AG04450 (cell line): ENCODE measurements at regions not wholly inside any gene's neighbourhood (a gene's known extent, or its start where the extent isn't known, plus 50 kb on each side); places are given as distances from the start of the nearest gene placed in this dataset.

Experiments used
- CTCF ChIA-PET: fragments of 300-600, 350-600 bp; formaldehyde crosslinking; extraction: SDS; loops from one replicate; lab custom pipeline; 2022; ENCODE audit warnings: antibody characterized with exemption, inconsistent platforms; lab: Charles Lee
- POLR2A ChIA-PET: fragments of 350-600 bp; formaldehyde crosslinking; extraction: SDS; loops from one replicate; lab custom pipeline; 2021; ENCODE audit warnings: antibody characterized with exemption, inconsistent platforms; lab: Yijun Ruan, JAX
- DNase-seq: peaks from one replicate; pipeline ENCODE4 v3.0.0-alpha.2; 2011; ENCODE audit warnings: low read depth, low spot score
- H3K27ac ChIP-seq: one replicate; pipeline ENCODE4 v1.5.1; 2012; ENCODE audit warnings: low read depth, low read length, control low read depth
- H3K27me3 ChIP-seq: one replicate; pipeline ENCODE4 v1.6.0; 2012; ENCODE audit warnings: low read length; ENCODE audit not compliant: control insufficient read depth, insufficient read depth
- H3K4me3 ChIP-seq: 2 replicates; pipeline ENCODE4 v1.5.1; 2011; ENCODE audit warnings: mild to moderate bottlenecking, low read depth, low read length, control low read depth
- H3K9me3 ChIP-seq: 2 replicates; pipeline ENCODE4 v1.5.1; 2012; ENCODE audit warnings: low read length; ENCODE audit not compliant: control insufficient read depth, insufficient read depth
- TF ChIP-seq, protein P1 (sequence below): IDR thresholded peaks from 2 replicates; pipeline ENCODE4 v1.5.1; 2011; ENCODE audit warnings: low read depth, low read length, control low read depth, inconsistent platforms

DNA sequence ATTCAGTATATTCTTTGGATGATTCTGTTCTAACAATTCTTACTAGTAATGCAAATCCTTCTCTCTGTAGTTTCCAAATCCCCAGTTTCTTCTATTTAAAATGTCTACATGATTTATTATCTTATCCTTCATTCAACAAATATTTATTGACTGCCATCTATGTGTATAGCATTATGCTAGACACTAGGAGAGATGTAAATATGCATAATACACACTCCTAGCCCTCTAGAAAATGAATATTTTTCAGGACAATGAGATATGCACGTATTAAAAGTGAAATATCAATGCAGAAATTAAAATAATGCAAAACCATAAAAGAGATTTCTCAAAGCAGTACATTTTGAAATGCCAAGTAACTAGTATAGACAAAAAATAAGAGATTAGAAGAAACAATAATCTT, 293.5 kb upstream of the CNR1 start:
- Histone ChIP-seq H3K27ac (no peak overlapping the region), H3K27me3 (no peaks in the 10 kb centered on the region), H3K9me3 (no peaks in the 10 kb centered on the region), H3K4me3 (no peak overlapping the region)
- CTCF ChIA-PET = no interaction called here
- no peak for DNase-seq
- POLR2A ChIA-PET = no interaction called here
- TF ChIP-seq, protein P1, sequence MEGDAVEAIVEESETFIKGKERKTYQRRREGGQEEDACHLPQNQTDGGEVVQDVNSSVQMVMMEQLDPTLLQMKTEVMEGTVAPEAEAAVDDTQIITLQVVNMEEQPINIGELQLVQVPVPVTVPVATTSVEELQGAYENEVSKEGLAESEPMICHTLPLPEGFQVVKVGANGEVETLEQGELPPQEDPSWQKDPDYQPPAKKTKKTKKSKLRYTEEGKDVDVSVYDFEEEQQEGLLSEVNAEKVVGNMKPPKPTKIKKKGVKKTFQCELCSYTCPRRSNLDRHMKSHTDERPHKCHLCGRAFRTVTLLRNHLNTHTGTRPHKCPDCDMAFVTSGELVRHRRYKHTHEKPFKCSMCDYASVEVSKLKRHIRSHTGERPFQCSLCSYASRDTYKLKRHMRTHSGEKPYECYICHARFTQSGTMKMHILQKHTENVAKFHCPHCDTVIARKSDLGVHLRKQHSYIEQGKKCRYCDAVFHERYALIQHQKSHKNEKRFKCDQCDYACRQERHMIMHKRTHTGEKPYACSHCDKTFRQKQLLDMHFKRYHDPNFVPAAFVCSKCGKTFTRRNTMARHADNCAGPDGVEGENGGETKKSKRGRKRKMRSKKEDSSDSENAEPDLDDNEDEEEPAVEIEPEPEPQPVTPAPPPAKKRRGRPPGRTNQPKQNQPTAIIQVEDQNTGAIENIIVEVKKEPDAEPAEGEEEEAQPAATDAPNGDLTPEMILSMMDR = no peak

DNA sequence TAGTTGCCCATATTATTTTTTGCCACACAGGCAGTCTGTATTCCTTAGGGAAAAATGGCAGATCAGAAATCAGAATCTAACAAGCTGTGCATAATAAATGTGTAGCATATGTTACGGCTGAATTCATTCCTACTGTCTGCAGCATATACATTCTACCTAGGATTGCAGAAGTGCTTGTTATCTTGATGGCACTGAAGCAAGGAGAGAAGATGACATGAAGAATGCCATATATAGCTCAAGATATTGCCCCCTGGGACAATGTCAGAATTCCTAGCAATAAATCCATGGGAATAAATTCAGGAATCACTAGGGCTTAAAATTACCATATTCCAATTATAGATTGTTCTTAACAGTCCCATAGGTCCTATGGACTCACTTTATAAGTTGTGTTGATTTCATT, 293.0 kb upstream of the CNR1 start:
- no peak overlapping the region for H3K4me3 ChIP-seq
- no peaks in the 10 kb centered on the region for H3K9me3 ChIP-seq
- DNase-seq = no peak
- no peaks in the 10 kb centered on the region for H3K27me3 ChIP-seq
- POLR2A ChIA-PET = no interaction called here
- H3K27ac ChIP-seq = no peak overlapping the region
- TF ChIP-seq, protein P1 = no peak
- CTCF ChIA-PET = no interaction called here

DNA sequence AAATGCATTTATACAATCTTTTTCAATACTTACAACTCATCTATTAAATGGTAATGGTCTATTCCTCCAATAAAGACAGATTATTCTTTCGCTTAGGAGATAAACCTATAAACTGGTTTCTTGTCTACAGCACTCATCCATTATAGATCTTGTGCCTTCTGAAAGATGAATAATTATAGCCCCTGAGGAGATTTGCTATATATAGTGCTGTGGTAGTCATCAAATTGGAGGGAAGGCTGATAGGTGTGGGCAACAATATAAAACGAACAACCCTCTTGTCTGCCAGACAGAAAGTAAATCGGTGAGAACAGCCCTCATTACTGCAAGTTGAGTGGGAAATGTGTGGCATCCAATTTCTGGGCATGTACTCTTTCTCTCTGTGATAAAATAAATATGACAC, 292.5 kb upstream of the CNR1 start:
- CTCF ChIA-PET = no interaction called here
- POLR2A ChIA-PET = no interaction called here
- Histone ChIP-seq H3K27me3 (no peaks in the 10 kb centered on the region), H3K27ac (no peak overlapping the region), H3K4me3 (no peak overlapping the region), H3K9me3 (no peaks in the 10 kb centered on the region)
- TF ChIP-seq, protein P1 = no peak
- DNase-seq = no peak

DNA sequence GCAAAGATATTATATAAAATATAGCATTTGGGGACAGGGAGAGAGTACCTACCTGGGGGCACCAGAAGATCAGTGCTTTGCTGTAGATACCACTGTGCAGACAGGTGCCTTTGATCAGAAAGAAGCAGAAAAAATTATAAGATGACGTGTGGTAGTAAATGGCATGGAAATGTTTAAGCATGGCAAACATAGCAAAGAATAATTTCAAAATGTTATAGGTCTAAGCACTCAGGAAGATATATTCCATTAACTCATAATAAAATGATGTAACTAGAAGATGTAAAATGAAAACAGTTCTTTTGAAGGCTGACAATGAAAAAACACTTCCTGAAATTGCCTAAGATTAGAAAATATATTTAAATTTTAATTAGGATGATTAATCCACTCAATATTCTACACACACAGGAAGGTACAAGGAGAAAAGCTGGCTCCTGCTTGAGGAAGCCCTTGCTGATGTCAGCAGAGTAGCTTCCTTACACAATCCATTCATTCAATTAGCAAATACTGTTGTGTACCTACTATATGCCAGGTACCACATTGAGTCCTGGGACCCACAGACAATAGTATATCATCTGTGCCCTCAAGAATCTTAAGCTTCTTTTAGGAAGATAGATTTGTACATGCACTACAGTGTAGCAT, 290.2 kb upstream of the CNR1 start:
- Histone ChIP-seq H3K4me3 (no peak overlapping the region), H3K27me3 (no peaks in the 10 kb centered on the region), H3K9me3 (no peaks in the 10 kb centered on the region), H3K27ac (no peak overlapping the region)
- ChIA-PET CTCF (no interaction called here), POLR2A (no interaction called here)
- no peak for DNase-seq
- TF ChIP-seq, protein P1 = no peak

DNA sequence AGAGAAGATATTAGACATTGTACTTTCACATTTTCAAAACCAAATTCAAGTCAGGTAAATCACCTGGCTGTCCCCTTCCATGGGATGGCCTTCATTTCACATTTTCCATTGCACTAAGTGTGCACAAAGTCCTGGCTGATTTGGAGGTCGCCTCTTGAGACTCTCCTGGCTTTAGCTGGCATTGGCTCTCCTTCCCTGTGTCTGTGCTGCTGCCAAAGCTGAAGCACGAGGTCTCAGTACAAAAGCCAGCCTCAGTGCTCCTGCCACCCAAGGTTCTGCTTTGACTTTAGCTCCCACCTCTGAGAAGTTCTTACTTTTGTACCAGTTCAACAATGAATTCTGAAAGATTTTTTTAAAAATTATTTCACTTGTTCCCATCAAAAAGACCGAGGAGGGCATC, 289.2 kb upstream of the CNR1 start:
- DNase-seq = no peak
- TF ChIP-seq, protein P1 = no peak
- POLR2A ChIA-PET = no interaction called here
- H3K9me3 ChIP-seq = no peaks in the 10 kb centered on the region
- CTCF ChIA-PET = no interaction called here
- no peak overlapping the region for H3K27ac ChIP-seq
- no peak overlapping the region for H3K4me3 ChIP-seq
- H3K27me3 ChIP-seq = no peaks in the 10 kb centered on the region
